HG02588 (cell line): ENCODE measurements at regions not wholly inside any gene's neighbourhood (a gene's known extent, or its start where the extent isn't known, plus 50 kb on each side); places are given as distances from the start of the nearest gene placed in this dataset.
"Not testable (repeated sequence)": the region's sequence is repeated elsewhere in the genome, so short reads cannot be mapped to it uniquely, and the experiment has no call there.

ENCODE experiments used
- ATAC-seq: cut with Tn5 transposase; IDR thresholded peaks from one replicate; pipeline ENCODE4 v1.9.1; 2021; ENCODE audit warnings: mild to moderate bottlenecking, moderate library complexity; ENCODE audit not compliant: unreplicated experiment

- no peak for ATAC-seq
Observed at GRCh38 chr13:50153876-50154275, 138.6 kb downstream of the KCNRG start.

- ATAC-seq = no peak
Observed at GRCh38 chr13:50154697-50155096, 139.5 kb downstream of the KCNRG start.

- no peak for ATAC-seq
Observed at GRCh38 chr13:50156140-50156539, 140.9 kb downstream of the KCNRG start.

GRCh38 chr13:50156561-50157127, 141.4 kb downstream of the KCNRG start:
- ATAC-seq = no peak

GRCh38 chr13:50158385-50159165, 143.3 kb downstream of the KCNRG start:
- ATAC-seq = no peak

GRCh38 chr13:50159607-50160006, 144.4 kb downstream of the KCNRG start:
- no peak for ATAC-seq

- no peak for ATAC-seq
Observed at GRCh38 chr13:50161052-50161451, 145.8 kb downstream of the KCNRG start.

GRCh38 chr13:50162001-50162400, 146.8 kb downstream of the KCNRG start:
- ATAC-seq = no peak

- no peak for ATAC-seq
Observed at GRCh38 chr13:50162567-50162966, 147.3 kb downstream of the KCNRG start.

GRCh38 chr13:50167224-50167947, 152.1 kb downstream of the KCNRG start:
- no peak for ATAC-seq

- ATAC-seq = no peak
Observed at GRCh38 chr13:50167967-50168366, 152.7 kb downstream of the KCNRG start.

- no peak for ATAC-seq
Observed at GRCh38 chr13:50168786-50169185, 153.5 kb downstream of the KCNRG start.

GRCh38 chr13:50170447-50171037, 155.3 kb downstream of the KCNRG start:
- no peak for ATAC-seq

- ATAC-seq = no peak
Observed at GRCh38 chr13:50171590-50172282, 156.5 kb downstream of the KCNRG start.

- not testable (repeated sequence) for ATAC-seq
Observed at GRCh38 chr13:50173045-50173444, 157.8 kb downstream of the KCNRG start.

GRCh38 chr13:50174630-50175029, 159.4 kb downstream of the KCNRG start:
- ATAC-seq = no peak

- ATAC-seq = no peak
Observed at GRCh38 chr13:50179977-50180376, 164.7 kb downstream of the KCNRG start.

- ATAC-seq = not testable (repeated sequence)
Observed at GRCh38 chr13:50185769-50186763, 170.8 kb downstream of the KCNRG start.

GRCh38 chr13:50187352-50188029, 172.2 kb downstream of the KCNRG start:
- ATAC-seq = no peak
